Fibroblast of peridontal ligament (primary cell): ENCODE measurements at regions not wholly inside any gene's neighbourhood (a gene's known extent, or its start where the extent isn't known, plus 50 kb on each side); places are given as distances from the start of the nearest gene placed in this dataset.
"Not testable (repeated sequence)": the region's sequence is repeated elsewhere in the genome, so short reads cannot be mapped to it uniquely, and the experiment has no call there.

ENCODE experiments used
- DNase-seq: peaks from one replicate; pipeline ENCODE4 v3.0.0-alpha.2; 2010; ENCODE audit errors: extremely low read depth

GRCh38 chr4:114442856-114443255 is 155.8 kb upstream of the UGT8 start:
- no peak for DNase-seq

GRCh38 chr4:114444211-114444610 is 154.4 kb upstream of the UGT8 start:
- no peak for DNase-seq

DNA sequence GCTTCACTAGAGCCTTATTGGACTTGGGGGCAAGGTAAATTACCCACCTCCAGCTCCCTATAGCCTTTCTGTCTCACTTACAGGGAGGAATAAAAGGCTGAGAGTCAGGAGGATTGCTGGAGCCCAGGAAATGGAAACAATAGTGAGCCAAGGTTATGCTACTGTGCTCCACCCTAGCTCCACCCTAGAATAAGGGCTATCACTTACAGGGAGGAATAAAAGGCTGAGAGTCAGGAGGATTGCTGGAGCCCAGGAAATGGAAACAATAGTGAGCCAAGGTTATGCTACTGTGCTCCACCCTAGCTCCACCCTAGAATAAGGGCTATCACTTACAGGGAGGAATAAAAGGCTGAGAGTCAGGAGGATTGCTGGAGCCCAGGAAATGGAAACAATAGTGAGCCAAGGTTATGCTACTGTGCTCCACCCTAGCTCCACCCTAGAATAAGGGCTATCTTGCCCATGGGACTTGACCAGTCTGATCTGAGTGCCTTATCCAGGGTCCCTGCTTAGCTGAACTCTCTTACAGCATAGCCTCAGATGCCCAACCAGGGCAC is 150.6 kb upstream of the UGT8 start:
- DNase-seq: not testable (repeated sequence)

GRCh38 chr4:114458728-114459127 is 139.9 kb upstream of the UGT8 start:
- no peak for DNase-seq

DNA sequence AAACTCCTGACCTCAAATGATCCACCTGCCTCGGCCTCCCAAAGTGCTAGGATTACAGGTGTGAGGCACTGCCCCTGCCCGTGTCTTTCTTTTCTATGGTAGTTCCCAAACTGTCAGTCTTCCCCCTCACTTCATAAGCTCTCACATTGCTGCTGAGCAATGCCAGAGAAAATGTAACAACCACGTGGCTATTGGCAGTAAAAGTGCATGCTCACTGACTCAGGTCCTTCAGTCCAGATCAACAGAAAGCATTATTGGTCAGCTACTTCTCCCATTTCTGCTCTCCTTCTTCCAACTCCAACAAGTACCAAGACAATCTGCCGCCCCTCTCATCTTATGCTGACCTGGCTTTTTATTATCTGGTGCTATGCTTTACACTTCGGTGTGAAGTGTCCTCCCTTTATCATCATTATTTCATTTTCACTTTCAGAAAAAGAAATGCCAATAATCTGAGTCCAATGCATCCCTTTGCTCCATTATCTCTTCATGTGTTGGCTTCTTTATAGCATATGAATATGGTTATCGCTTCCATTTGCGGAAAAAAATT is 133.8 kb upstream of the UGT8 start:
- peak; percentile 6 for DNase-seq

DNA sequence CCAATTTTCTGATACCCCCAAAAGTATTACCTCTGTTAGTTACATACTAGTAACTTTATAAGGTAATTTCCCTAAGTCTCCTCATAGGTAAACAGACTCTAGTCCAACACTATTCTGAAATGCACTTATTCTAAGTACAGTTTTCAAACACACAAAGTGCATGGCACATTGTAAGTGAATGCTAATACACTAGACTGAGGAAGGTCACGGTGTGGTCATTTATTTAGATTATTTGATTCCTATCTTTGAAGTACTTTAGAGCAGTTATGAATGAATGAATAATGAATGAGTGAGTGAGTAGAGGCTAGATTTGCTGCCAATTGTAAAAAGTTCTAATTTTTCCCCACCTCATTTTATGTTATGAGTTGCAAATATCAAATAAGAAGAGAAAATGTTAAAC is 132.8 kb upstream of the UGT8 start:
- DNase-seq: no peak

- no peak for DNase-seq
Observed at GRCh38 chr4:114466299-114466698, 132.3 kb upstream of the UGT8 start.

DNA sequence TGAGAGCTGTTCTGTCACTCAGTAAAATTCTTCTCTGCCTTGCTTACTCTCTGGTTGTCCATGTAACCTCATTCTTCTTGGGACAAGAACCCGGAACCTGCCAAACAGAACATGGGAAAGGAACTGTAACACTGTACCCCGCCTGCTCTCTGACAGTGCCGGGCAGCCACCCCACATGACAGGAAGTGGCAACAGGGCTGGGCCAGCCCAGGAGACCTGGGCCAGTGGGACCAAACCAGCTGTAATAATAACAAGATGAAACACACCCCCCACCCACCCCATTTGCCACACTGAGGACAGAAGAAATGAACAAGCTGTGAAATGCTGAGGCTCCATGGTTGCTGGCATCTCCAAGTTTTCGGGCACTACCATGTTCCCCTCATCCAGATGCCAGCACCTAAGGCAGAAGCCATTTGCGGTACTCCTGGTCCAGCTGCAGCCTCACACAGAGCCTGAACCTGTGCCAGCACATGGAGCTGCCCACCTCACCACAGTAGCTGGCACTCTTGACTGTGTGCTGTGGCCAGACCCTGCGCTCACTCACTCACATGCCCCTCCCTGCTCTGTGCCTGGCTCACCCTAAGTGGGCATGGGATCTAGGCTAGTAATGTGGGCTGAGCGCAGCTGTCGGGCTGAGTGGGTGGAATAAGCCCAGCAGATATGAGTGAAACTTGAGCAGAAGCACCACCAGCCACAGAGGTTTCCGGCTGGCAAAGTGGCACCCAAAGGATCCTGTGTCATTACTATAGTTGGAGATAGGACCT is 126.2 kb upstream of the UGT8 start:
- no peak for DNase-seq

DNA sequence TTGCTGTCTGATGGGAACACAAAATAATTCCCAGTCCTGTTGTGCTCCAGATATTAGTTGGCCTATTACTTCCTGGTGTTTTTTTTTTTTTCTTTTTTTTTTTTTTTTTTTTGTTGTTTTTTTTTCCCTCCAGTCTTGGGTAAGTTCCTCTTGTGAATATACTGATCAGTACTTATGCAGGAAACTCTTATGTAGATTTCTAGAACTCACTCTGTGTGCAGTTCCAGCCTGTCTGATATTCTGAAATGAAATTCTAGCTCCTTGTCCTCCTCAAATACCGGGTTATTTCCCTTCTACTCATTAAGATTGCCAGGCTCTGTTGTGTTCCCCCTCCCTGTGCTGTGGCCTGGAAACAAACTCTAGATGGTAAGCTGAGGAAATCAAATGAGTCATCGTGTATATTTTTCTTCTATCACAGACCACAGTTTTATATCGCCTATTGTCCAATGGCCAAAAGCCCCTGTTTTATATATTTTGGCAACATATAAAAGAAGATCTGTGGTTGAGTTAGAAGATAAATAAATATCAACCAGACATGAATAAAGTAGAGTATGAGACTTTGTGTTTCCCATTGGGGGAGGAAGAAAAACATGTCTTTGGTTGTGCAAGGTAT is 124.3 kb upstream of the UGT8 start:
- no peak for DNase-seq

- no peak for DNase-seq
Observed at GRCh38 chr4:114476310-114476709, 122.3 kb upstream of the UGT8 start.

- DNase-seq: no peak
Observed at GRCh38 chr4:114479595-114479994, 119.0 kb upstream of the UGT8 start.

- no peak for DNase-seq
Observed at GRCh38 chr4:114481856-114482255, 116.8 kb upstream of the UGT8 start.

DNA sequence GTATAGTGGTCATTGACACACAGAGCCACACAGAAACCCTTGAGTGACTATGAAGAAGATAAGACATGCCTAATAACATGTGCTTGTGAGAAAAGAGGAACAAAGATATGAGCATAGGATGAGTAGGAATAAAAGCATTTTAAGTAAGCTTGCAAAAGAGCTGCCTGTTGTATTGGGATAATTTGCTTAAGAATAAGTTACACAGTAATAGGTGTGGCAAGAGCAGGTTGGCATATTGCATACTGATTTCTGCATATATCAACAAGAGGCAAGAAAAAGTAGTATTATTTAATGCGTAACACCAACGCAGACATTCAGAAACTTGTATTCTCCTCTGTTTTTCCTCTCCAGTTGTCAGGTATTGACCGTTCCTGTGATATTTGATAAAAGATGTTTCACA is 111.5 kb upstream of the UGT8 start:
- no peak for DNase-seq

DNA sequence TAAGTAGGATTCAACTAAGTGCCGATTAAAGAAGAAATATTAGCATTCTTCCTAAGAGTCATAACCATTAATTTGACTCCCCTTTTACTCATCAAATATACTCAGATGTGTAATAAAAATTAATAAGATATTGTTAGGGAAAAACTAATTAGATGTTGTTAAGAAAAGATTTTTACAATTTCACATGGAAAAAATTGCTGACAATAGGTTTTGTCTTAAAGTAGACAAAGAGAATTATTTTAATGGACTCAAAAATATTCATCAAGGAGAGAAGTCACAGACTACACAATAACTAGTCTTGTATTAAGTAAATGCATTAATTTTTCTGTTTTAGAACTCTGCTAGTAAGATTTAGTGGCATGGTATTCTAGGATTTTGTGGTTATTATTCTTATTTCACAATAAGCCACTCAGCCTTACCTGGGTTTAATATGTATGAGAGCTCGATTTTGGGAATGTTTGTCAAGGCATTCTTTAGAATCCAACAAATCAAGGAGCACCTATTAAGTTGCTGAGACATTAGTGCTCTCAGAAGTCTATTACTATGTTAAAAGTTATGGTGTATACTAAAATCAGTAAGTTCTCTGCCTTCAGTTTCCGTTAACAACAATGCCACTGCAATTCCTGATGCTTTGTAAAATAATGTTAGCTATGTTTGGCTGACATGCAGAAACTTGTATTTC is 110.2 kb upstream of the UGT8 start:
- no peak for DNase-seq

DNA sequence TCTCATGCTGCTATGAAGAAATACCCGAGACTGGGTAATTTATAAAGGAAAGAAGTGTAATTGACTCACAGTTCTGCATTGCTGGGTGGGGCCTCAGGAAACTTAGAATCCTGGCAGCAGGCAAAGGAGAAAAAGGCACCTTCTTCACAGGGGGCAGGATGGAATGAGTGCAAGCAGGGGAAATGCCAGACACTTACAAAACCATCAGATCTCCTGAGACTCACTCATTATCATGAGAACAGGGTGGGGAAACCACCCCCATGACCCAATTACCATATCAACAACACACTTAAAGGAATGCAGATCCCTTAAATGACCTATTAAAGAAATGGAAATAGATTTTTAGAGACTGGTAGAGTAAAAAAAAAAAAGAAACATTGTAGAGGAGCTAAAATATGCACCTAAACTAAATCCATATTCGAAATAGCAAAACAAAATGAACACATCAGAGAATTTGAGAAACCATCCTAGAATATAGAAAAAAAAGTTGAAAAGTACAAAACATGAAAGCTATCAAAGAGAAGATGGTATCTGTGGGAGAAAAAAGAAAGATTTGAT is 104.3 kb upstream of the UGT8 start:
- DNase-seq: no peak

- no peak for DNase-seq
Observed at GRCh38 chr4:114495471-114495928, 103.1 kb upstream of the UGT8 start.

GRCh38 chr4:114497116-114497515 is 101.5 kb upstream of the UGT8 start:
- DNase-seq: no peak

DNA sequence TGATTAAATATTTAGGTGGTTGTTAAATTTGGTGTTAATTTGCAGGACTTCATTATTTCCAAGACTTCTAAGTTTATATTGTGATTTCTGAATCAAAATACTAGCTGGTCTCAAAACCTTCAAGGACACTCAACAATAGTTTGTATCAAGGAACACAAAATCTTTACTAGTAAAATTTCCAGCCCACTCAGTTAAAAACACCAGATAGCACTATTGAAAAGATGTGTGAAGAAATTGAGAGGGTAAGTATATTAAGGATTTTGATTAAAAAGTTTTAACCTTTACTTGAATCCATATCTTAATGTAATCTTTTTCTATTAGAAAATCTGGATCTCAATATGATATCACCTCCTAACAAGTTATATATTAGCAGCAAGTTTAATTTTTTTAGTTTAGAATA is 89.3 kb upstream of the UGT8 start:
- no peak for DNase-seq

DNA sequence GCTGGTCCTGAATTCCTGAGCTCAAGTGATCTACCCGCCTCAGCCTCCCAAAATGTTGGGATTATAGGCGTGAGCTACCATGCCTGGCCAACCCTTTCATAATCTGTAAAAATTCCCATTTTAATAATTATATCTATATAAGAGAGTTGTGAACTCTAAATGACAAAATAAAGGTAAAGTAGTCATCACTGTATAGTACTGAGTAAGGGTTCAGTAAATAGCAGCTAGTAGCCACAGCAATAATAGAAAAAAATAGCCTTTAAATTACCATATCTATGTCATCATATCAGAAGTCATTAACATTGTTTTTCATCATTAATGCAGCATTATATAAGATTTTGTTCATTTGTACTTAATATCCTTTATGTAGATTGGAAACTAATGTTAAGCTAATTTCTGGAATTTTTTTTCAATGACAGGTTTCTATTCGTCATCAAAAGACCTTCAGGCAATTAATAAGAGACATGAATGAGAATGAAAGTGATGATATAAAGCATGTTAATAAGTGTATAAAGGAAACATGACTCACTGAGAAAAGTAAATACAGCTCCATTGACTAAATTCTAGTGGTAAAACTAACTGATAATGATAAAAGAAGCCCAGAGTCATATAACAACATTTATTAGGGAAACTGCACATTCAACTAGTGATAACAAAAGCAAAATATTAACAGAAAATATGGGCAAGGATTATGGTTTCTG is 85.9 kb upstream of the UGT8 start:
- DNase-seq: no peak

GRCh38 chr4:114519368-114519767 is 79.2 kb upstream of the UGT8 start:
- no peak for DNase-seq

DNA sequence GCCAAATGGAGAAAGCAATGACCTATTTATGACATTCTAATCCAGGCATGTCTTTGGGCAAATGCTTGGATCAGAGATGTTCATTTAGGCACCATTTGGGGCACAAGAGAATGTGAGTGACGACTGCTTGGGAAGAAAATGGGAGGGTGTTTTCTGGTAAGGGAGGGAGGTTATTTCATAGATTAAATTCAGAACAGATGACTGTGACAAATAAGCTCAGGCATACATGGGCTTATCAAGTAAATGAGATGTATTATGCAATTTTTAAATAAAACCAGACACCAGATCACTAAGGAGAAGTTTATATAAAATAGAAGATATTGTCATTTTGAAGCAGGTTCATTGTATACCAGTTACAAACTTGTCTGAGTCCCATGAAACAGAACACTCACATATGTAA is 71.4 kb upstream of the UGT8 start:
- no peak for DNase-seq
